NCI-H82 treated with DMSO at 0.1 percent for 48 hours (cell line): ENCODE measurements at regions not wholly inside any gene's neighbourhood (a gene's known extent, or its start where the extent isn't known, plus 50 kb on each side); places are given as distances from the start of the nearest gene placed in this dataset.
"Not testable (repeated sequence)": the region's sequence is repeated elsewhere in the genome, so short reads cannot be mapped to it uniquely, and the experiment has no call there.

Experiments
- DNase-seq: peaks from one replicate; lab custom pipeline; 2025; ENCODE audit not compliant: unreplicated experiment; lab: John Stamatoyannopoulos, UW

- DNase-seq = no peak
These were observed 92.8 kb upstream of the TGFBR2 start for GRCh38 chr3:30513374-30514152.

- DNase-seq = no peak
These were observed 90.2 kb upstream of the TGFBR2 start for GRCh38 chr3:30516238-30516637.

GRCh38 chr3:30518181-30518864 is 88.1 kb upstream of the TGFBR2 start:
- no peak for DNase-seq

- no peak for DNase-seq
These were observed 87.5 kb upstream of the TGFBR2 start for GRCh38 chr3:30518872-30519271.

DNA sequence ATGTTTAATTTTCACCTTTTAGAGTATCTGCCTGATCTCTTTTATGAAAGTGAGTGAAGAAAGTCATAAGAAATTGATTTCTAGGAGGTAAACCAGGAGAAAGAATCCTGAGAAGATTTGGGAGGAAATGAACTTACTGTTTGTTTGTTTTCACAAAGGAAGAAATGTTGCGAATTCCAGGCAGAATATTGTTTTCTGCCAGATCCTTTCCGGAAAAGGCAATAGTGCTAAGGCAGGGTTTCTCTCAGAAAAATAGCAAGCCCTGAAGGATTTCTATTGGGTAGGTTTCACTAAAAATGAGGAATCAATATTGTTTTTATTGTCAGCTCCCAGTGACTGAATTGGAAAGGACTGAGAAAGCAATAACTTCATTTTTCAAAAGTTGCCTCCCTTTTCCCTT is 85.7 kb upstream of the TGFBR2 start:
- DNase-seq = no peak

DNA sequence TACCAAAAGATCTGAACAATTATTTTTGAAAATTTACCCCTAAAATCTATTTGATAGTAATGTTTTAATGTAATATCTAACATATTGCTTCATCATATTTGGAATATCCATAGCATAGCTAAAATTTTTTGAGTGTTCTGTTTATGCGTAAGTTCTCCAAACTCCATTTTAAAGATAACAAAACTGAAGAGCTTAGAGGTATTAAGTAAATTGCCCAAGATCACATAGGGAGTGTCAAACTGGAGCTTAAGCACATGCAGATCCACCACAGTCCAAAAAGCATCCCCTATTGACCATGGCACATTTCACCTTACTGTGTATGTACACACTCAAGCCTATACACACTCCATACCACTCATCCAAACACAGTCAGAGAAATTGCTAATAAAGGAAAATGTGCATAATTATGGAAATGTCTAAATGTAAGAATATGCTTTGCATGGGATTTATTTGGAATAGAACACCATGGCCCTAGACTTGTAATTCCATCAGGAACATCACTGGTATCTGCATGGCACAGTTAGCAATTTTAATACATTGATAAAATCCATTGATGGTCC is 85.2 kb upstream of the TGFBR2 start:
- DNase-seq = no peak

DNA sequence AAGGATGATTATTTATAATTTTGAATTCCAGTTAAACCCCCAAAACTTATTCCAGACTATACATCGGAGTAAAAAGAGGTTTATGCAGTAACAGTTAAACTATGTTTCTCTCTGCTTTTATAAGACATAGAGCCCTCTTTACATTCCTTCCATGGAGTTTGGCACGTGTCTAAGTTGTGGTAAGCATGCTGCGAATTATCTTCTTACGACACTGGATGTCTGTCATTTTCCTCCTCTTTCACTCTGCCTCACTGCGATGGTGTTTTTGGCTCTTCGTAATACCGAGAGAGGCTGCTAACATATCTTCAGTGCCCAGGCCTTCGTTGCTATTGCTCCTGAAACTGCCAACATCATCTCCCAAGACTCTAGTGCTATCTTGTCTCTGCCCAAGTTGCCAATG is 83.9 kb upstream of the TGFBR2 start:
- no peak for DNase-seq

DNA sequence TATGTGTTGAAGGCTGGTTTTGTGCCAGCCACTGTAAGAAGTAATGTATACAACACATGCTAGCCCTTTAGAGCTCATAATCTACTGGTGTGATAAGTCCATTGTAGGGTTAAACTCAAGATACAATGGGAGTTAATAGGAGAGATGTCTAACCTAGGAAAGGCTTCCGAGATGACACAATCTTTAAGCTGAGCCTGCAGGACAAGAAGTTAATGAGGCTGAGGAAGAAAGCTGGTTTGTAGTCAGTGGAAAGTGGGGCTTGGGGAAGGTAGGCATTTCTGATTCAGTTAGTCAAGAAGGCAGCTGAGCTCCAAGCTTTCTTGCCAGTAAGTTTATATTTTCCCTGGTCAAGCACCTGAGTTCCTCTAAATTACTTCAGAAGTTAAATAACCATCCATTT is 83.0 kb upstream of the TGFBR2 start:
- DNase-seq = no peak

- DNase-seq = no peak
These were observed 81.9 kb upstream of the TGFBR2 start for GRCh38 chr3:30524357-30525040.

- DNase-seq = no peak
These were observed 80.4 kb upstream of the TGFBR2 start for GRCh38 chr3:30526031-30526430.

DNA sequence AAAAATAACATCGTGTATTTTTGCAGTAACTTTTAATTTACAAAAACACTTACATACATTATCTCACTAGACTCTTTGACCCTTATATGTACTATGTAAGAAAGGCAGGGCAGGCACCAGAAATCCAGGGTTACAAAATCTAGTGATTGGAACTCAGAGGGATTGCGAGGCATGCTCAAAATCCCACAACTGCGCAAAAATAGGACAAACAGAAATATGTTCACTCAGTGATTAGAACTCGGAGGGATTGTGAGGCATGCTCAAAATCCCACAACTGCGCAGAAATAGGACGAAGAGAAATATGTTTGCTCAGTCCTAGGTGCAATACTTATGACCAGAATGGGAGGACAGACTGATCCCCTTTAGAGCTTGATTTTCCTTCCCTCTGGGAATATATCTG is 79.2 kb upstream of the TGFBR2 start:
- DNase-seq = no peak

DNA sequence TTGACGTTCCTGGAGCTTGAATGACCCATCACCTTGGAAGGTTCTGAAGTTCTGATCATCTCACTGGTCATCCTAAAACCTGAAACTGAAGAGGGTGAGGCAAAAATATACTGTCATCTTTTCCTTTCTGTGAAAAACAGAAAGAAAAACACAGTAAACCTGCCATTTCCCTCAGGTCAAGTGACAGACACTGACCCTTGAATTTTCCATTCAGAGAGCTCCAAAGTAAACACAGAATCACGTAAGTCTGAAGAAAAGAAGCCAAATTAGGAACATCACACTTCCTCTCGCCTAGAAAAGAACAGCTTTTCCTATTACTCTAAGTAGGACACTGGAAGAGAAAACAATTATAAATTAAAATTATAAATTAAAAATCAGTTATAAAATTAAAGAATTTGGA is 78.7 kb upstream of the TGFBR2 start:
- no peak for DNase-seq

- DNase-seq = no peak
These were observed 76.3 kb upstream of the TGFBR2 start for GRCh38 chr3:30530084-30530483.

- DNase-seq = no peak
These were observed 75.3 kb upstream of the TGFBR2 start for GRCh38 chr3:30531017-30531570.

DNA sequence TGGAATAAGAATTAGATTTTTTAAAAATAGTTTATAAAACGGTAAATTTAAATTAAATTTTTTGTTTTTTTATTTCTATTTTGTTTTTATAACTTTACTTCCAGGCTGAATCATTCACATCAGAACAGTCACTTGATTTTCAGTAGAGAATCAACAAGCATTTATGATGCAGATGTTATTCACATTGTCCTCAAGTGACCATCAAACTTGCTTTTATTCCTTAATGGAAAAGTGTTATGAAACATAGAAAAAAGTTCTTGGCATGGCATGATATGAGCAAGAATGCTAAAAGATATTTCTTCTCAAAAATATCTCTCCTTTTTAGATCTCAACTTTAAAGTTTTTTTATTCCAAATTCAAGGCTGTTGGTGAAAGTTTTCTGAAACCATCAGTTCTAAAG is 70.9 kb upstream of the TGFBR2 start:
- no peak for DNase-seq

DNA sequence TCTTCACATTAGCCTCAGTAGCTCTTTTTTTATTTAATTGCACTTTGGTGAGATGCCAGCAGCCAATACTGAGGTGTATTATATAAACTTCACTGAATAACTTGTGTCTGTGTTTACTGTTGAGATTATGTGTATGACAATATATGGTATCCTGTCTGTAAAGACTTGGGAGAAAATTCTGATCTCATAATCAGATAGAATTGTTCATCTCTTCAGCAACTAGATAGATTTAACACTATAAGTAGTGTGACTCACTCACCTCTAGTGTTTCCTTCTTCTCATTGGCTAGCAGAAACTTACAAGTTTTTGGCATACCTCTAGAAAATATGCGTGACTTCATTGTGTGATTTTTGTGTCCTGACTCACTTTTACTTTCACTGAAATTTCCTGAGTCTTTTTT is 67.6 kb upstream of the TGFBR2 start:
- no peak for DNase-seq

- DNase-seq = no peak
These were observed 67.2 kb upstream of the TGFBR2 start for GRCh38 chr3:30539206-30539605.

DNA sequence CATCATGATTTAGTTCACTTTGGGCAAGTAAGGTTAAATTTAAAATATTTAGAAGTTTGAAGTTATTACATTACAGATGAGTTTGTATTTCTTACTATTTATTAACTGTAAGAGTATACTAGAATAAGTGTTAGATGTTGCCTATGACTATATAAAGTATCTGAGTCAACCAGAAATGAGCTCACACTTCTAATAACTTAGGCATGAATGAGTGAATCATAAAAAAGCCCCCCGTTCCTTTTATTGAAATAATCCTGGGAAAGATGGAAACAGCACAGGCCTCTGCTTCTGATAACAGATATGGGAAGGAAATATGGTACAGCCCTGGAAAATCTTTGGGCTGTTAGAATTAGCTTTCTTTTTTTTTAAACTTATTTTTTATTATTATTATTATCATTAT is 66.6 kb upstream of the TGFBR2 start:
- no peak for DNase-seq

- not testable (repeated sequence) for DNase-seq
These were observed 65.2 kb upstream of the TGFBR2 start for GRCh38 chr3:30541156-30541555.

DNA sequence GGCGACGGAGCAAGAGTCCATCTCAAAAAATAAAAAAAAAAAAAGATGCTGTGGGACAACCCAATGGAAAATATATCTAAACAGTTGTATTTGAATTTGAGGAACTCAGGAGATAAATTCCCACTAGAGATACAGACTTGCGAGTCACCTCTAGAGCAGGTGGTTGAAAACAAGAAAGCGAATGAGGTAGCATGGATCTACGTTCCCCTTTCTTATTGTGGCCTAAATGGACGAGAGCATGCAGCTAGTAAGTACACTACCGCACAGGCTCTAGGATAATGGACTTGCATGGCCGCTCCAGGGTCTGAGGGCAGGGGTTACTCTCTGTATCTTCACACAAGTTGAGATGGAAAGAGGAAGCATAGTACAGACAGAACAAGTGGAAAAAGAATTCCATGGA is 63.5 kb upstream of the TGFBR2 start:
- DNase-seq = no peak

DNA sequence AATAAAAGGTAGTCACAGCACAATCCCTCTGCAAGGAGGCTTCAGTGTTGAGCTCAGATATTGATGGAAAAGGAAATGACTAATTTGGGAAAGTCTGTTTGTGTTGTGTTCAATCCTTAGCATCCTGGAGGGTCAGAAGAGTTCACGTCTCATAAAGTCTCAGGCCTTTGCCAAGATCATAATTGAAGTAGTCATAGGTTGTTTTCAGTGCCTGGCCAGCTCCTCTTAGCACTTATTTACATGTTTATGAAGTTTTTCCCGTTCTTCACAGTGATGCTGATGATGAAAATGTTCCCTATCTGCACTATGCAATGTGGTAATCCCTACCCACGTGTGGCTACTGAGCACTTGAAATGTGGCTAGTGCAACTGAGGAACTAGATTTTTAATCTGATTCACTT is 61.6 kb upstream of the TGFBR2 start:
- no peak for DNase-seq

- DNase-seq = no peak
These were observed 59.5 kb upstream of the TGFBR2 start for GRCh38 chr3:30546934-30547333.
